Loucy (cell line): ENCODE measurements at regions not wholly inside any gene's neighbourhood (a gene's known extent, or its start where the extent isn't known, plus 50 kb on each side); places are given as distances from the start of the nearest gene placed in this dataset.
"Not testable (repeated sequence)": the region's sequence is repeated elsewhere in the genome, so short reads cannot be mapped to it uniquely, and the experiment has no call there.

Experiments
- H2AFZ ChIP-seq: fragments of 200-600 bp; sonication (generic); 2 replicates; pipeline ENCODE4 v1.6.0; 2016; ENCODE audit warnings: antibody characterized with exemption, mild to moderate bottlenecking, low read length, moderate library complexity
- H3F3A ChIP-seq: fragments of 200-600 bp; 2 replicates; pipeline ENCODE4 v1.6.0; 2016; ENCODE audit warnings: antibody characterized with exemption, low read depth, mild to moderate bottlenecking
- H3K27me3 ChIP-seq: fragments of 200-600 bp; sonication (generic); 2 replicates; pipeline ENCODE4 v1.6.1; 2014; ENCODE audit warnings: low read length, mild to moderate bottlenecking; ENCODE audit not compliant: insufficient read depth, poor library complexity, severe bottlenecking
- H3K36me3 ChIP-seq: fragments of 200-600 bp; sonication (generic); 2 replicates; pipeline ENCODE4 v1.6.1; 2016; ENCODE audit warnings: low read length; ENCODE audit not compliant: insufficient read depth
- H3K4me1 ChIP-seq: fragments of 200-600 bp; sonication (generic); 2 replicates; pipeline ENCODE4 v1.5.1; 2014; ENCODE audit warnings: low read length, mild to moderate bottlenecking; ENCODE audit not compliant: insufficient read depth, poor library complexity, severe bottlenecking
- H3K4me2 ChIP-seq: fragments of 200-600 bp; sonication (generic); 2 replicates; pipeline ENCODE4 v1.6.0; 2014; ENCODE audit warnings: antibody characterized with exemption, low read length, low read depth, mild to moderate bottlenecking; ENCODE audit not compliant: poor library complexity, severe bottlenecking
- H3K4me3 ChIP-seq: fragments of 200-600 bp; sonication (generic); 2 replicates; pipeline ENCODE4 v1.5.1; 2014; ENCODE audit warnings: low read length, mild to moderate bottlenecking, mixed read lengths; ENCODE audit not compliant: poor library complexity, severe bottlenecking
- H3K79me2 ChIP-seq: fragments of 200-600 bp; sonication (generic); 2 replicates; pipeline ENCODE4 v1.6.1; 2014; ENCODE audit warnings: low read length; ENCODE audit not compliant: insufficient read depth
- H3K9ac ChIP-seq: fragments of 200-600 bp; sonication (generic); 2 replicates; pipeline ENCODE4 v1.6.0; 2014; ENCODE audit warnings: mild to moderate bottlenecking, low read depth, low read length, moderate library complexity; ENCODE audit not compliant: poor library complexity, severe bottlenecking
- H3K9me2 ChIP-seq: fragments of 200-600 bp; sonication (generic); replicated peaks from 2 replicates; pipeline ENCODE4 v1.6.1; 2016; ENCODE audit warnings: low read depth, low read length, mixed read lengths
- H3K9me3 ChIP-seq: fragments of 200-600 bp; sonication (generic); 2 replicates; pipeline ENCODE4 v1.6.1; 2014; ENCODE audit warnings: mild to moderate bottlenecking, antibody characterized with exemption, low read length, low read depth; ENCODE audit not compliant: insufficient read depth
- H4K20me1 ChIP-seq: fragments of 200-600 bp; sonication (generic); 2 replicates; pipeline ENCODE4 v1.6.0; 2014; ENCODE audit warnings: antibody characterized with exemption, low read length, mild to moderate bottlenecking; ENCODE audit not compliant: insufficient read depth, poor library complexity, severe bottlenecking

GRCh38 chr9:62905722-62906121 is 1715.9 kb downstream of the SPATA31A7 start:
- not testable (repeated sequence) for H3K36me3 ChIP-seq, H3K9me2 ChIP-seq, H3K27me3 ChIP-seq, H3K9ac ChIP-seq, H2AFZ ChIP-seq, H3K4me2 ChIP-seq, H3K4me3 ChIP-seq, H4K20me1 ChIP-seq, H3K79me2 ChIP-seq, H3K4me1 ChIP-seq, H3K9me3 ChIP-seq, H3F3A ChIP-seq

GRCh38 chr9:62907866-62908265 is 1718.0 kb downstream of the SPATA31A7 start:
- H3K4me3 ChIP-seq, H3F3A ChIP-seq, H3K9me2 ChIP-seq, H2AFZ ChIP-seq, H3K9me3 ChIP-seq, H3K4me1 ChIP-seq, H3K4me2 ChIP-seq, H3K9ac ChIP-seq, H3K27me3 ChIP-seq, H4K20me1 ChIP-seq, H3K79me2 ChIP-seq, H3K36me3 ChIP-seq: not testable (repeated sequence)

- H4K20me1 ChIP-seq, H2AFZ ChIP-seq, H3K9me2 ChIP-seq, H3F3A ChIP-seq, H3K4me2 ChIP-seq, H3K36me3 ChIP-seq, H3K79me2 ChIP-seq, H3K9ac ChIP-seq, H3K27me3 ChIP-seq, H3K9me3 ChIP-seq, H3K4me3 ChIP-seq, H3K4me1 ChIP-seq: not testable (repeated sequence)
Observed at GRCh38 chr9:62908271-62908670, 1718.4 kb downstream of the SPATA31A7 start.

GRCh38 chr9:62909447-62909846 is 1719.6 kb downstream of the SPATA31A7 start:
- not testable (repeated sequence) for H3K27me3 ChIP-seq, H2AFZ ChIP-seq, H3K36me3 ChIP-seq, H3K79me2 ChIP-seq, H3K4me1 ChIP-seq, H3K9ac ChIP-seq, H3K4me3 ChIP-seq, H3K9me3 ChIP-seq, H3K4me2 ChIP-seq, H3K9me2 ChIP-seq, H4K20me1 ChIP-seq, H3F3A ChIP-seq

- not testable (repeated sequence) for H3K4me1 ChIP-seq, H3K36me3 ChIP-seq, H3K4me3 ChIP-seq, H3F3A ChIP-seq, H2AFZ ChIP-seq, H3K9me3 ChIP-seq, H3K9me2 ChIP-seq, H3K4me2 ChIP-seq, H4K20me1 ChIP-seq, H3K79me2 ChIP-seq, H3K27me3 ChIP-seq, H3K9ac ChIP-seq
Observed at GRCh38 chr9:62912278-62912677, 1722.4 kb downstream of the SPATA31A7 start.

GRCh38 chr9:62915168-62915567 is 1725.3 kb downstream of the SPATA31A7 start:
- not testable (repeated sequence) for H3K9me2 ChIP-seq, H3K9ac ChIP-seq, H3K27me3 ChIP-seq, H3K4me1 ChIP-seq, H4K20me1 ChIP-seq, H3K79me2 ChIP-seq, H3F3A ChIP-seq, H3K4me3 ChIP-seq, H3K36me3 ChIP-seq, H2AFZ ChIP-seq, H3K4me2 ChIP-seq, H3K9me3 ChIP-seq

- H3K4me1 ChIP-seq, H3F3A ChIP-seq, H3K4me3 ChIP-seq, H3K4me2 ChIP-seq, H3K27me3 ChIP-seq, H3K9me3 ChIP-seq, H4K20me1 ChIP-seq, H2AFZ ChIP-seq, H3K36me3 ChIP-seq, H3K9me2 ChIP-seq, H3K79me2 ChIP-seq, H3K9ac ChIP-seq: not testable (repeated sequence)
Observed at GRCh38 chr9:62915661-62916060, 1725.8 kb downstream of the SPATA31A7 start.
